Osteocyte (in vitro differentiated cells): ENCODE measurements at regions not wholly inside any gene's neighbourhood (a gene's known extent, or its start where the extent isn't known, plus 50 kb on each side); places are given as distances from the start of the nearest gene placed in this dataset.

Experiments used
- DNase-seq: peaks from one replicate; pipeline ENCODE4 v3.0.0; 2021; ENCODE audit warnings: mixed read lengths; ENCODE audit not compliant: unreplicated experiment; ENCODE audit errors: extremely low spot score
- H3K27ac Mint-ChIP-seq: one replicate; pipeline ENCODE4 v1.8.0; 2021; ENCODE audit warnings: mild to moderate bottlenecking, mixed read lengths; ENCODE audit not compliant: unreplicated experiment
- H3K27me3 Mint-ChIP-seq: one replicate; pipeline ENCODE4 v1.8.0; 2021; ENCODE audit warnings: mixed read lengths; ENCODE audit not compliant: unreplicated experiment
- H3K36me3 Mint-ChIP-seq: one replicate; pipeline ENCODE4 v1.8.0; 2021; ENCODE audit warnings: mixed read lengths; ENCODE audit not compliant: unreplicated experiment
- H3K4me1 Mint-ChIP-seq: one replicate; pipeline ENCODE4 v1.8.0; 2021; ENCODE audit warnings: mixed read lengths; ENCODE audit not compliant: unreplicated experiment
- H3K4me3 Mint-ChIP-seq: one replicate; pipeline ENCODE4 v1.8.0; 2021; ENCODE audit warnings: mild to moderate bottlenecking, moderate library complexity, mixed read lengths; ENCODE audit not compliant: unreplicated experiment
- H3K9me3 Mint-ChIP-seq: one replicate; pipeline ENCODE4 v1.8.0; 2021; ENCODE audit warnings: mixed read lengths; ENCODE audit not compliant: unreplicated experiment
- TF ChIP-seq, protein P1 (sequence below): fragments of 200-600 bp; sonication (generic); IDR thresholded peaks from 2 replicates; pipeline ENCODE4 v1.5.0; 2021; ENCODE audit warnings: antibody characterized with exemption, mild to moderate bottlenecking, moderate library complexity

DNA sequence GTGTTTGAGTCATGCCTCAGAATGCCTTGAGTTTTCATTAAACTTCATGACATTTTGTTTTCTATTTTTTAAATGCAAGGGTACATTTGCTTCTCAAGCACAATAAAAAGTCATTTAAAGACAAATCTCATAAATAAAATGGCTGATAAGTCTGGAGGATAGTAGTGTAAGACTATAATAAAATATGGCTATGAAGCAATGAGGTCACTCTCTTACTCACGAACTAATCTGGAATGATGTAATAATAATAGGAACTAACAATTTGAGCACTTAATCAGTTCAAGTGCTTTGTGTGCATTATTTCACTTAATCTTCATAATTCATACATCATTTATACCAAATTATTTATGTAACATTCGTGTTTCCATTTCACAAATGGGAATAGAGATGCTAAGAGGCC is 149.3 kb upstream of the CTTNBP2 start:
- TF ChIP-seq, protein P1, sequence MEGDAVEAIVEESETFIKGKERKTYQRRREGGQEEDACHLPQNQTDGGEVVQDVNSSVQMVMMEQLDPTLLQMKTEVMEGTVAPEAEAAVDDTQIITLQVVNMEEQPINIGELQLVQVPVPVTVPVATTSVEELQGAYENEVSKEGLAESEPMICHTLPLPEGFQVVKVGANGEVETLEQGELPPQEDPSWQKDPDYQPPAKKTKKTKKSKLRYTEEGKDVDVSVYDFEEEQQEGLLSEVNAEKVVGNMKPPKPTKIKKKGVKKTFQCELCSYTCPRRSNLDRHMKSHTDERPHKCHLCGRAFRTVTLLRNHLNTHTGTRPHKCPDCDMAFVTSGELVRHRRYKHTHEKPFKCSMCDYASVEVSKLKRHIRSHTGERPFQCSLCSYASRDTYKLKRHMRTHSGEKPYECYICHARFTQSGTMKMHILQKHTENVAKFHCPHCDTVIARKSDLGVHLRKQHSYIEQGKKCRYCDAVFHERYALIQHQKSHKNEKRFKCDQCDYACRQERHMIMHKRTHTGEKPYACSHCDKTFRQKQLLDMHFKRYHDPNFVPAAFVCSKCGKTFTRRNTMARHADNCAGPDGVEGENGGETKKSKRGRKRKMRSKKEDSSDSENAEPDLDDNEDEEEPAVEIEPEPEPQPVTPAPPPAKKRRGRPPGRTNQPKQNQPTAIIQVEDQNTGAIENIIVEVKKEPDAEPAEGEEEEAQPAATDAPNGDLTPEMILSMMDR = no peak
- no peak overlapping the region for H3K4me3 Mint-ChIP-seq
- no peak for DNase-seq
- no peaks in the 10 kb centered on the region for H3K4me1 Mint-ChIP-seq
- peaks cover 15% of the 10 kb centered on the region for H3K9me3 Mint-ChIP-seq
- H3K36me3 Mint-ChIP-seq = no peaks in the 10 kb centered on the region
- H3K27me3 Mint-ChIP-seq = peaks cover 4% of the 10 kb centered on the region
- H3K27ac Mint-ChIP-seq = no peak overlapping the region

DNA sequence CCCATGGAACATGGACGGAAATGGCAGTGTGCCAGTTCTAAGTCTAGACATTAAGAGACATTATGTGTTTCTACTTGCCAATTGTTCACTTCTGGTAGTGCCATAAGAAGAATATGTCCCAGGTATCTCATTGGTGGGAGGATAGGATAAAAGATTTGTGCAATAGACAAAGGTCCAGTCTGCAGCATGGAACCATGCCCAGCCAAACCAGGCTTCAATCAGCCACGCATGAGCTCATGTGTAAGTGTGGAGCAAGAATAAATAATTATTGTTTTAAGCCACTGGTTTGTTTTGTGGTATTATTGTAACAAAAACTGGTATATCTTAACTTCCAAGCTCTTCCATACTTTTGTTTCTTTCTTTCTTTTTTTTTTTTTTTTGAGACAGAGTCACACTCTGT is 153.6 kb upstream of the CTTNBP2 start:
- TF ChIP-seq, protein P1 = no peak
- Mint-ChIP-seq H3K36me3 (no peaks in the 10 kb centered on the region), H3K27ac (no peak overlapping the region), H3K27me3 (peaks cover 4% of the 10 kb centered on the region), H3K4me1 (no peaks in the 10 kb centered on the region), H3K4me3 (no peak overlapping the region), H3K9me3 (no peaks in the 10 kb centered on the region)
- DNase-seq = no peak

DNA sequence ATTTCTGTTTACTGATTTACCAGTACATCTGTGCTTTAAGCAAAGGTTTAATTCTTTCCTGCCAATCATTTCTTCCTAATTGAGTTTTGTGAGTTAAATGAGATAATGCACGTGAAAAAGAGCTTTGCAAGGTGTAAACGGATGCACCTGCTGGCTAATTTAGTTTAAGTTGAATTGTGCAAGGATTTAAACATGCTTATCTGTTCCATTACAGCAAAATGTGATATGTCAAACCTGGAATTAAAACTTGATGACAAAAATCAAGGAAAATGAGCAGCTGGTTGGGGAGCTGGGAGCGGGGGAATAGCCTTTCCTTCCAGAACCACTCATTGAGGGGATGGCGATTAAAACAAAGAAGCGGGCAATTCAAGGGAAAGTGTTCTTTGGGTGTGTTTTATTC is 155.0 kb upstream of the CTTNBP2 start:
- Mint-ChIP-seq H3K4me3 (no peak overlapping the region), H3K4me1 (no peaks in the 10 kb centered on the region), H3K27ac (no peak overlapping the region), H3K9me3 (no peaks in the 10 kb centered on the region), H3K27me3 (peaks cover 3% of the 10 kb centered on the region), H3K36me3 (no peaks in the 10 kb centered on the region)
- TF ChIP-seq, protein P1 = no peak
- no peak for DNase-seq

GRCh38 chr7:118029826-118030422 is 154.0 kb upstream of the LSM8 start:
- no peaks in the 10 kb centered on the region for H3K27me3 Mint-ChIP-seq
- no peak overlapping the region for H3K4me3 Mint-ChIP-seq

GRCh38 chr7:118033273-118033672 is 150.7 kb upstream of the LSM8 start:
- H3K36me3 Mint-ChIP-seq = no peaks in the 10 kb centered on the region
- H3K27me3 Mint-ChIP-seq = peaks cover 8% of the 10 kb centered on the region
- no peak for DNase-seq
- H3K4me3 Mint-ChIP-seq = no peak overlapping the region
- H3K4me1 Mint-ChIP-seq = no peaks in the 10 kb centered on the region
- H3K27ac Mint-ChIP-seq = no peak overlapping the region
- TF ChIP-seq, protein P1 = no peak
- no peaks in the 10 kb centered on the region for H3K9me3 Mint-ChIP-seq

More at GRCh38 chr7:118029826-118030422, 154.0 kb upstream of the LSM8 start:
- no peaks in the 10 kb centered on the region for H3K9me3 Mint-ChIP-seq
- H3K27ac Mint-ChIP-seq = no peak overlapping the region
- no peaks in the 10 kb centered on the region for H3K4me1 Mint-ChIP-seq
- no peak for DNase-seq
- TF ChIP-seq, protein P1 = no peak
- H3K36me3 Mint-ChIP-seq = no peaks in the 10 kb centered on the region
